GM12864 (cell line): ENCODE measurements at regions not wholly inside any gene's neighbourhood (a gene's known extent, or its start where the extent isn't known, plus 50 kb on each side); places are given as distances from the start of the nearest gene placed in this dataset.
"Not testable (repeated sequence)": the region's sequence is repeated elsewhere in the genome, so short reads cannot be mapped to it uniquely, and the experiment has no call there.

Experiments
- DNase-seq: peaks from one replicate; pipeline ENCODE4 v3.0.0-alpha.2; 2011; ENCODE audit warnings: low read depth
- H3K4me3 ChIP-seq: 2 replicates; pipeline ENCODE4 v1.5.1; 2011; ENCODE audit warnings: mild to moderate bottlenecking, low read depth, low read length, control low read depth
- CTCF ChIP-seq: IDR thresholded peaks from 2 replicates; pipeline ENCODE4 v1.5.1; 2011; ENCODE audit warnings: low read depth, mild to moderate bottlenecking, moderate library complexity, low read length, control low read depth, inconsistent platforms; ENCODE audit errors: missing control alignments

DNA sequence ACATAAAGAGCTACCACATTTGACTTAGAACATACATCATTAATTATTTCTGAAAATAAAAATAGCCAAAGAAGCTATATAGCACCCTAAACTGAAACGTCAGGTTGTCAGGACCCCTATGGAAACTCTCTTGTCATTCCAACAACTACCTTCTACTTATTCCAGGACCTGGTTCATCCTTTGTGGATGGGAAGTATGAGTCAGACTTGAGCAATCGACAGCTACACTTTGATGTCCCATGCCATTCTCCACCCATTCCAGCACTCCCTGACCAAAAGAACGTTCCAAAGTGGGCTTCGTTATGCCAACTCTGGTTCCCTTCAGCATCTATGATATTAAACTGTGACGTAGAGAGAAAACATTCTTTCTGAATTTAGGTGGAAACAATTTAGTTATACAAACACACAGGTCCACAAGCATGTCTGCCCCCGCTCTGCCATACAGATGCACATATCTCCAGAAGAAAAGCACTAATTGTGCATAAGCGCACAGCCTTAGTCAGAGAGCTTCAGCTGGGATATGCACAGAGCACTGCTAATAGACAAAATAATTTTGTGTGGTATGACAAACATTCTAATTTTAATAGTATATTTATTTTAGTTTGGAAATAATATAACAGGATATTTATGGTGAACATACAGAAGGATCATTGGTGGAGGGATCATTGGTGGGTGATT lies 723.1 kb upstream of the B3GALT2 start:
- no peak for DNase-seq
- no peak overlapping the region for H3K4me3 ChIP-seq
- no peak for TF ChIP-seq CTCF

DNA sequence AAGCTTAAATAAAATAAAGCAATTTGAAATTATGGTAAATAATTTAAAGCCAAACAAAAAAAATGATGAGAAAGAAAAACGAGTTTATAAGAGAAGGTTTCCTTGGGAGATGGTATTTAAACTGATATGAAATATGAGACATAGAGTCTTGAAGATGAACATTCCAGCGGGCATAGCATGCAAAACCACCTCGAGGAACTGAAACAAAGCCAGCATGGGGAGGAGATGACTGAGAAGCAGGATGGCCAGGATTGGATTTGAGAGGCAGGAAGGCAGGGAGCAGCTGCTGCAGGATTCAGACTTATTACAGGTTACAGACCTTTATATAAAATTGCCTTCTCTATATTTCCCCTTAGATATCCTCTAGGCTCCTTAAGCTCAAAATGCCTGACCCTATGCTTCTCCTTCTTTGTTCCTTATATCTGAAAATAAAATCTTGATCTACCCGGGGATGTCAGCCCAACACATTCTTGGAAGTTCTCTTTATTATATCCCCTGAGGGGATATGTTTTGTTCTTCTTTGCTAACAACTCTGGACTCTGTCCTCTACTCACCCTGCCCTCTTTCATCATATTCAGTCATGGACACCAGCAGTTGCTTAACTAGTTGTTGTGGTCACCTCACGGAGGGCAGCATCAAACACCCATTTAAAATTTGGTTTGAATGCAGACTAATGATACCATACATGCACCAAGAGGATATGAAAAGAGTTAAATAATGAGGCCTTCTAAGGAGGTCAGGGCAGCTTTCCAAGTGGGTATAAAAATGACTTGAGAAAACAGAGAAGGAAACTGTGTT lies 719.1 kb upstream of the B3GALT2 start:
- H3K4me3 ChIP-seq, result no peak overlapping the region
- no peak for TF ChIP-seq CTCF
- DNase-seq, result no peak

DNA sequence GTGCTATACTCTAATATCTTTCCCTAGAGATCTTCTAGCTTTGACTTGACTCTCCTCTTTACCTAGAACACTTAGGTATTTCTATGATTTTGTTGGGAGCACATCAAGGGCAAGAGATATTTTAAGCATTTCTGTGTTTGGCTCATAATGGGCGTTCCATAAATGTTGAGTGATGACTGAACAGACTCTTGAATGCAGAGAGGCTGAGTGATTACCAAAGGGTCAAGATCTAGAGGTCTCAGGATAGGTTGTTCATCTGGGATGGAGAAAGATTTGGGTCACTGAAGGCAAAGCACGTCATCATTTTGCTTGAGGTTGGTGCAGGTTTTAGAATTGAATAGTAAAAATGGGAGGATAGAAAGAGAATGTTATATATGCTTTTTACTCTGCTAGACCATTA lies 705.4 kb upstream of the B3GALT2 start:
- H3K4me3 ChIP-seq, result no peak overlapping the region
- no peak for TF ChIP-seq CTCF
- DNase-seq, result no peak

DNA sequence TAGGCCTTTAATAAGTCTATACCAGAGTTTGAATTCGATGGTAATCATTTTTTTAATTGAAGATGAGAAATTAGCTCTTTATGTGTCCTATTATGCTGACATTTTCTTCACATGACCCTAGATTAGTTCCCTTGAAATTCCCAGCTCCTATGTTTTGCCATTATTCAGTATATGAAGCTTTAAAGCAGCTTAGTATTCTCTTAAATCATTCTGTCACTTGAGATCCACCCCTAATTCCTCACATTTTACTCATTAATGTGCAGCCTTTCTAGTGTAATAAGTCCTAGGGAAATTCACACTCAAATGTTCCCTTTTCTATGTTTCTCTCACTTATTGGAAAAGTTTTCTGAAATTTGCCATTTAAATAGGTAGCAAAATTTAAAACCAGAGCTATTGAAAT lies 704.5 kb upstream of the B3GALT2 start:
- no peak for DNase-seq
- no peak overlapping the region for H3K4me3 ChIP-seq
- TF ChIP-seq CTCF, result no peak

- no peak for DNase-seq
- no peak overlapping the region for H3K4me3 ChIP-seq
- TF ChIP-seq CTCF, result no peak
Observed at GRCh38 chr1:193884848-193885558, 698.6 kb upstream of the B3GALT2 start.

GRCh38 chr1:193877920-193878319 lies 691.5 kb upstream of the B3GALT2 start:
- not testable (repeated sequence) for H3K4me3 ChIP-seq, DNase-seq

- no peak overlapping the region for H3K4me3 ChIP-seq
- DNase-seq, result no peak
- no peak for TF ChIP-seq CTCF
Observed at GRCh38 chr1:193868425-193868824, 682.0 kb upstream of the B3GALT2 start.
